Endothelial cell of umbilical vein (primary cell): ENCODE measurements at regions not wholly inside any gene's neighbourhood (a gene's known extent, or its start where the extent isn't known, plus 50 kb on each side); places are given as distances from the start of the nearest gene placed in this dataset.
"Not testable (repeated sequence)": the region's sequence is repeated elsewhere in the genome, so short reads cannot be mapped to it uniquely, and the experiment has no call there.

Experiments used
- EZH2 ChIP-seq: IDR thresholded peaks from 2 replicates; pipeline ENCODE4 v1.6.1; 2012; ENCODE audit warnings: borderline replicate concordance, low read depth, mild to moderate bottlenecking, moderate library complexity, low read length, inconsistent platforms; ENCODE audit not compliant: severe bottlenecking
- GATA2 ChIP-seq: IDR thresholded peaks from 2 replicates; pipeline ENCODE4 v1.7.0; 2011; ENCODE audit warnings: low read depth, mild to moderate bottlenecking, moderate library complexity, mixed read lengths, low read length; ENCODE audit not compliant: insufficient read length, insufficient read depth
- JUN ChIP-seq: IDR thresholded peaks from 2 replicates; pipeline ENCODE4 v1.6.1; 2011; ENCODE audit warnings: borderline replicate concordance, low read depth; ENCODE audit not compliant: insufficient read length, insufficient read depth
- MYC ChIP-seq: IDR thresholded peaks from one replicate; pipeline ENCODE4 v1.6.1; 2011; ENCODE audit warnings: mild to moderate bottlenecking, low read depth, low read length
- POLR2A ChIP-seq: IDR thresholded peaks from 2 replicates; pipeline ENCODE4 v1.6.1; 2012; ENCODE audit warnings: low read depth, mild to moderate bottlenecking, control low read depth, low read length
- POLR2AphosphoS5 ChIP-seq: IDR thresholded peaks from 2 replicates; pipeline ENCODE4 v1.6.1; 2012; ENCODE audit warnings: low read depth, mild to moderate bottlenecking, control low read depth, low read length, moderate library complexity; ENCODE audit not compliant: insufficient read depth
- TF ChIP-seq, protein P1 (sequence below), 2 donors: IDR thresholded peaks; 1 replicate in 1 of 2; 2 replicates in 1 of 2; pipeline ENCODE4 v1.5.1; 2011; ENCODE audit warnings: low read length in 2 of 2, mild to moderate bottlenecking in 2 of 2, moderate library complexity in 2 of 2, control low read depth in 1 of 2, inconsistent platforms in 1 of 2, low read depth in 1 of 2; ENCODE audit not compliant: insufficient read depth in 1 of 2; ENCODE audit errors: extremely low read depth in 1 of 2

DNA sequence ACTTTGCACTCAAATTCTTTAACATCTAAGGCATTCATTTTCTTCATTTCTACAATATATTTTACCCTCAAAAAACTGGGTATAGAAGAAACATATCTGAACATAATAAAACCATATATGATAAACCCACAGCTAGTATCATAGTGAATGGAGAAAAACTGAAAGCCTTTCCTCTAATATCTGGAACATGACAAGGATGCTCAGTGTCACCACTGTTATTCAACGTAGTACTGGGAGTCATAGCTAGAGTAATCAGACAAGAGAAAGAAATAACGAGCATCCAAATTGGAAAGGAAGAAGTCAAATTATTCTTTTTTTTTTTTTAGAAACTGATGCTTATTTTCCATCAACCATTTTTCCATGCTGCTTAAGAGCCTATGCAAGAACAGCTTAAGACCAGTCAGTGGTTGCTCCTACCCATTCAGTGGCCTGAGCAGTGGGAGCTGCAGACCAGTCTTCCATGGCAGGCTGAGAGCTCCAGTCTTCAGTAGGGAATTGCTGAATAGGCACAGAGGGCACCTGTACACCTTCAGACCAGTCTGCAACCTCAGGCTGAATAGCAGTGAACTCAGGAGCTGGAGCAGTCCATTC is 58.0 kb upstream of the RAP1B start:
- TF ChIP-seq EZH2, POLR2A, GATA2, MYC, POLR2AphosphoS5, JUN: not testable (repeated sequence)
- TF ChIP-seq, protein P1, sequence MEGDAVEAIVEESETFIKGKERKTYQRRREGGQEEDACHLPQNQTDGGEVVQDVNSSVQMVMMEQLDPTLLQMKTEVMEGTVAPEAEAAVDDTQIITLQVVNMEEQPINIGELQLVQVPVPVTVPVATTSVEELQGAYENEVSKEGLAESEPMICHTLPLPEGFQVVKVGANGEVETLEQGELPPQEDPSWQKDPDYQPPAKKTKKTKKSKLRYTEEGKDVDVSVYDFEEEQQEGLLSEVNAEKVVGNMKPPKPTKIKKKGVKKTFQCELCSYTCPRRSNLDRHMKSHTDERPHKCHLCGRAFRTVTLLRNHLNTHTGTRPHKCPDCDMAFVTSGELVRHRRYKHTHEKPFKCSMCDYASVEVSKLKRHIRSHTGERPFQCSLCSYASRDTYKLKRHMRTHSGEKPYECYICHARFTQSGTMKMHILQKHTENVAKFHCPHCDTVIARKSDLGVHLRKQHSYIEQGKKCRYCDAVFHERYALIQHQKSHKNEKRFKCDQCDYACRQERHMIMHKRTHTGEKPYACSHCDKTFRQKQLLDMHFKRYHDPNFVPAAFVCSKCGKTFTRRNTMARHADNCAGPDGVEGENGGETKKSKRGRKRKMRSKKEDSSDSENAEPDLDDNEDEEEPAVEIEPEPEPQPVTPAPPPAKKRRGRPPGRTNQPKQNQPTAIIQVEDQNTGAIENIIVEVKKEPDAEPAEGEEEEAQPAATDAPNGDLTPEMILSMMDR (IDR thresholded peaks at IDR 0.05; ENCODE audit: extremely low read depth in 1 of 2, insufficient read depth in 1 of 2, low read depth in 1 of 2, low read length in 2 of 2) = not testable (repeated sequence)
